ENCODE measurements at regions not wholly inside any gene's neighbourhood (a gene's known extent, or its start where the extent isn't known, plus 50 kb on each side); places are given as distances from the start of the nearest gene placed in this dataset.

DNA sequence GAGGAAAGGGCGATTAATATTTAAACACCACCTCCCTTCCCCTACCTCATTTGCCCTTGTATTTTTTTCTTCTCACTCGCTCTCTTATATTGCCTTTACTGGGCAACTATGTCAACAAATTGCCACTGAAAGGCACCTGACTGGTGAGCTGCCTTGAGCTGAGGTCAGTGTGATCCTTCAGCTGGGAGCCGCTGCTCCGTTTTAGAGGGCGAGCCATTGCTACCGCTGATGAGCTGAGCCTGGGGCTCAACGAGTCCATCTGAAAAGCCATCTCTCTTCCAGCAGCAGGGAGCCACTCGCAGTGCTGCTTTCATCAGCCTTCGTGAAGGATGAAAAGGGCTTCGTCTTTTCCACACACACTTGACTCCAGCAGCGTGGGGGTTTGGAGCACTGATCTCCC, 108.0 kb upstream of the KIF26B start:
- Histone ChIP-seq H3K4me1 (ENCODE audit: insufficient read depth, low read length) (no peaks in the 10 kb centered on the region), H3K36me3 (ENCODE audit: insufficient read depth, low read length) (no peaks in the 10 kb centered on the region)
- TF ChIP-seq, protein P1, sequence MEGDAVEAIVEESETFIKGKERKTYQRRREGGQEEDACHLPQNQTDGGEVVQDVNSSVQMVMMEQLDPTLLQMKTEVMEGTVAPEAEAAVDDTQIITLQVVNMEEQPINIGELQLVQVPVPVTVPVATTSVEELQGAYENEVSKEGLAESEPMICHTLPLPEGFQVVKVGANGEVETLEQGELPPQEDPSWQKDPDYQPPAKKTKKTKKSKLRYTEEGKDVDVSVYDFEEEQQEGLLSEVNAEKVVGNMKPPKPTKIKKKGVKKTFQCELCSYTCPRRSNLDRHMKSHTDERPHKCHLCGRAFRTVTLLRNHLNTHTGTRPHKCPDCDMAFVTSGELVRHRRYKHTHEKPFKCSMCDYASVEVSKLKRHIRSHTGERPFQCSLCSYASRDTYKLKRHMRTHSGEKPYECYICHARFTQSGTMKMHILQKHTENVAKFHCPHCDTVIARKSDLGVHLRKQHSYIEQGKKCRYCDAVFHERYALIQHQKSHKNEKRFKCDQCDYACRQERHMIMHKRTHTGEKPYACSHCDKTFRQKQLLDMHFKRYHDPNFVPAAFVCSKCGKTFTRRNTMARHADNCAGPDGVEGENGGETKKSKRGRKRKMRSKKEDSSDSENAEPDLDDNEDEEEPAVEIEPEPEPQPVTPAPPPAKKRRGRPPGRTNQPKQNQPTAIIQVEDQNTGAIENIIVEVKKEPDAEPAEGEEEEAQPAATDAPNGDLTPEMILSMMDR (IDR thresholded peaks at IDR 0.05; ENCODE audit: extremely low read depth, low read depth, low read length): no peak

DNA sequence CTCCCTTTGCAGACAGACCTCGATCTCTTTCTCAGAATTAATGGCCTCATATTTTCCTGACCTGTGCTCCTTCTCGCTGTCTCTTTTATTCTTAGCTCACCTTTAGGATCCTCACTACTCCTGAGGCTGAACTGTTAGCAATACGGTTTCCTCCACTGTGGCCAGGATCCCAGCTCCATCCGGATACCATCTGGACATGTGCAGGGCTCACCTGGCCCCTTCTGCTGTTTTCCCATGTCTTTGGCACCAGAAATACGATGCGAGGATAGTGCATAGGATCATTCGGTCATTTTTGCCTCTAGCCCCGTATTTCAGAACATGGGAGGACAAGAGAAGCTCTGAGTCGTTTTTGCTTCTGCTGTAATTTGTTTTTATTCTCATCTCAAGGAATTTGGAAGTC, 108.5 kb upstream of the KIF26B start:
- DNase-seq (ENCODE audit: insufficient read length, low spot score, missing footprints): no peak
- Histone ChIP-seq H3K4me1 (ENCODE audit: insufficient read depth, low read length) (no peaks in the 10 kb centered on the region), H4K20me1 (ENCODE audit: insufficient read depth, low read length) (no peaks in the 10 kb centered on the region), H3K9me3 (ENCODE audit: low read depth, low read length) (no peaks in the 10 kb centered on the region), H3K4me2 (ENCODE audit: insufficient read depth, low read length) (no peak overlapping the region), H3K4me3 (ENCODE audit: insufficient read depth, low read length) (no peak overlapping the region), H3K27me3 (ENCODE audit: insufficient read depth, low read length) (no peaks in the 10 kb centered on the region), H3K27ac (ENCODE audit: low read depth, low read length) (no peak overlapping the region), H2AFZ (ENCODE audit: low read length) (no peak overlapping the region), H3K36me3 (ENCODE audit: insufficient read depth, low read length) (no peaks in the 10 kb centered on the region), H3K79me2 (ENCODE audit: insufficient read depth, low read length) (no peaks in the 10 kb centered on the region)
- TF ChIP-seq, protein P1 (IDR thresholded peaks at IDR 0.05; ENCODE audit: extremely low read depth, low read depth, low read length): no peak

More for the DNA sequence above, 108.0 kb upstream of the KIF26B start:
- Histone ChIP-seq H3K4me2 (ENCODE audit: insufficient read depth, low read length) (no peak overlapping the region), H3K4me3 (ENCODE audit: insufficient read depth, low read length) (no peak overlapping the region), H3K27me3 (ENCODE audit: insufficient read depth, low read length) (no peaks in the 10 kb centered on the region), H3K27ac (ENCODE audit: low read depth, low read length) (no peak overlapping the region), H3K79me2 (ENCODE audit: insufficient read depth, low read length) (no peaks in the 10 kb centered on the region), H4K20me1 (ENCODE audit: insufficient read depth, low read length) (no peaks in the 10 kb centered on the region), H2AFZ (ENCODE audit: low read length) (no peak overlapping the region), H3K9me3 (ENCODE audit: low read depth, low read length) (no peaks in the 10 kb centered on the region)
- no peak for DNase-seq (ENCODE audit: insufficient read length, low spot score, missing footprints)

DNA sequence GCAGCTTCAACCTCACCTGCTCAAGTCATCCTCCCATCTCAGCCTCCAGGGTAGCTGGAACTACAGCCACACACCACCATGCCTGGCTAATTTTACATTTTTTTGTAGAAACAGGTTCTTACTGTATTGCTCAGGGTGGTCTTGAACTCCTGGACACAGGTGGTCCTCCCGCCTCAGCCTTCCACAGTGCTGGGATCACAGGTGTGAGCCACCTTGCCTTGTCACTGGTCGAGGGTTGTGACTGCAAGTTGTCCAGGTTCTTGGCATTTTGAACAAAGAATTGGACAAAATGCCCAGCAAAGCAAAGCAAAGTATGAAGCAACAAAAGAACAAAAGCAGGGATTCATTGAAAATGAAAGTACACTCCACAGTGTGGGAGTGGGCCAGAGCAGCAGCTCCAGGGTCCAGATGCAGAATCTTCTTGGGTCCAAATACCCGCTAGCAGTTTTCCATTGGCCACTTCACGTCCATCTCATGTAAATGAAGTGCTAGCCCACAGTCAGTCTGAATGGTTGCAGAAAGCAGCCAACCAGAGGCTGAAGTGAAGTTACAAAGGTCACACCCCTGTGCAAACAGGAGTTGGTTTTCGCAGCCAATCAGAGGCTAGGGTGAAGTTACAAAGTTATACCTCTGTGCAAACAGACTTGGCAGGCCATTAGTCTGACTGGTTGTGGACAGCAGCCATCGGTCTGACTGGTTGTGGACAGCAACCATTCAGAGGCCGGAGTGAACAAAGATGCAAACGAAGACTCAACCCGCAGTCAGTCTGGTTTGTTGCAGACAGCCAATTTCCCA, 109.5 kb upstream of the KIF26B start:
- no peak overlapping the region for H3K27ac ChIP-seq (ENCODE audit: low read depth, low read length)
- H4K20me1 ChIP-seq (ENCODE audit: insufficient read depth, low read length): no peaks in the 10 kb centered on the region
- H3K9me3 ChIP-seq (ENCODE audit: low read depth, low read length): no peaks in the 10 kb centered on the region
- H3K79me2 ChIP-seq (ENCODE audit: insufficient read depth, low read length): no peaks in the 10 kb centered on the region
- H3K36me3 ChIP-seq (ENCODE audit: insufficient read depth, low read length): no peaks in the 10 kb centered on the region
- H3K27me3 ChIP-seq (ENCODE audit: insufficient read depth, low read length): no peaks in the 10 kb centered on the region
- peak overlapping the region; percentile 4 for H3K4me2 ChIP-seq (ENCODE audit: insufficient read depth, low read length)
- TF ChIP-seq, protein P1 (IDR thresholded peaks at IDR 0.05; ENCODE audit: extremely low read depth, low read depth, low read length): no peak
- DNase-seq (ENCODE audit: insufficient read length, low spot score, missing footprints): no peak
- no peaks in the 10 kb centered on the region for H3K4me1 ChIP-seq (ENCODE audit: insufficient read depth, low read length)
- H3K4me3 ChIP-seq (ENCODE audit: insufficient read depth, low read length): no peak overlapping the region
- H2AFZ ChIP-seq (ENCODE audit: low read length): peak overlapping the region; percentile 64

DNA sequence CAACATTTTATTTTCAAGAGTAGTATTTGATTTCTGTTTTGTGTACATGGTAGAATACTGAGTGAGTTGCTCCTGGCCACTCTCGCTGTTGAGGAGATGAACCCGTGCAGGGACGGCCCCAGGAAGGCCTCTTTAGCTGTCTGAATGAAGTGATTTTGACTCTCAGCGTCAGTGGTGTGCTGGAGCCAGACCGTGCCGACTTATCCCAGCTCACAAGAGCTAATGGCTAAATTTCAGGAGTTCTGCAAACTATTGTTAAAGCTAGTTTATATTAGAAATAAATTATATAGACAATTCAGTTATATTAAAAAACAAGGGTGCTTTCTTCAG, 111.2 kb upstream of the KIF26B start:
- Histone ChIP-seq H3K4me2 (ENCODE audit: insufficient read depth, low read length) (no peak overlapping the region), H3K4me3 (ENCODE audit: insufficient read depth, low read length) (no peak overlapping the region), H3K36me3 (ENCODE audit: insufficient read depth, low read length) (no peaks in the 10 kb centered on the region), H3K4me1 (ENCODE audit: insufficient read depth, low read length) (peaks cover 5% of the 10 kb centered on the region), H3K9me3 (ENCODE audit: low read depth, low read length) (no peaks in the 10 kb centered on the region), H3K27me3 (ENCODE audit: insufficient read depth, low read length) (no peaks in the 10 kb centered on the region), H4K20me1 (ENCODE audit: insufficient read depth, low read length) (no peaks in the 10 kb centered on the region), H3K79me2 (ENCODE audit: insufficient read depth, low read length) (no peaks in the 10 kb centered on the region), H2AFZ (ENCODE audit: low read length) (no peak overlapping the region), H3K27ac (ENCODE audit: low read depth, low read length) (no peak overlapping the region)
- DNase-seq (ENCODE audit: insufficient read length, low spot score, missing footprints): no peak
- TF ChIP-seq, protein P1 (IDR thresholded peaks at IDR 0.05; ENCODE audit: extremely low read depth, low read depth, low read length): no peak

All from osteoblast (primary cell).